HepG2 (cell line): ENCODE measurements at regions not wholly inside any gene's neighbourhood (a gene's known extent, or its start where the extent isn't known, plus 50 kb on each side); places are given as distances from the start of the nearest gene placed in this dataset.

ENCODE experiments used
- ATAC-seq: fragments of 200-7000 bp; cut with Tn5 transposase; 3 replicates; pipeline ENCODE4 v1.9.1; 2020; ENCODE audit warnings: mild to moderate bottlenecking, moderate library complexity
- BruUV-seq: library from RNA; stranded (reverse); fragments of 400-500 nt; replicated peaks from 2 replicates; lab custom pipeline; 2021; lab: Mats Ljungman, UMichigan
- CTCF ChIA-PET: fragments of 300-600 bp; formaldehyde crosslinking; extraction: SDS; loops from one replicate; lab custom pipeline; 2021; ENCODE audit warnings: low total read pairs, inconsistent platforms, low intra/inter-chr PET ratio; lab: Yijun Ruan, JAX
- POLR2A ChIA-PET: fragments of 350-600 bp; sonication (Branson Sonifier 250); formaldehyde crosslinking; loops from one replicate; lab custom pipeline; 2020; ENCODE audit warnings: antibody characterized with exemption, inconsistent platforms; lab: Yijun Ruan, JAX
- DNase-seq: peaks from one replicate; pipeline ENCODE4 v3.0.0-alpha.2; 2015; ENCODE audit warnings: low spot score
- FAIRE-seq: peaks from 3 replicates; lab custom pipeline; 2011; peaks lifted over from hg19 to GRCh38; lab: Jason Lieb, UNC
- H2AFZ ChIP-seq: one replicate; pipeline ENCODE4 v1.6.1; 2011; ENCODE audit warnings: low read length, inconsistent platforms
- H3K27ac ChIP-seq: fragments of 300-600 bp; 3 replicates; pipeline ENCODE4 v1.8.0; 2011; ENCODE audit warnings: mixed run types, mild to moderate bottlenecking, mixed read lengths, low read length, inconsistent platforms; ENCODE audit not compliant: insufficient read depth; ENCODE audit errors: extremely low read length
- H3K27me3 ChIP-seq, 2 experiments: fragments of 200-600 bp in 1 of 2; 2 replicates in 1 of 2; 3 replicates in 1 of 2; pipeline versions ENCODE4 v1.6.0 to v1.8.0; 2011; ENCODE audit warnings: low read length in 2 of 2, mild to moderate bottlenecking in 2 of 2, moderate library complexity in 2 of 2, inconsistent platforms in 1 of 2; ENCODE audit not compliant: insufficient read depth in 2 of 2, control insufficient read depth in 1 of 2
- H3K36me3 ChIP-seq, 2 experiments: fragments of 200-600 bp in 1 of 2; replicated peaks in 1 of 2; 2 replicates in 1 of 2; 3 replicates in 1 of 2; pipeline versions ENCODE4 v1.5.1 to v1.8.0; 2011; ENCODE audit warnings: low read length in 2 of 2, inconsistent platforms in 1 of 2; ENCODE audit not compliant: insufficient read depth in 2 of 2, control insufficient read depth in 1 of 2
- H3K4me1 ChIP-seq: 2 replicates; pipeline ENCODE4 v1.5.1; 2012; ENCODE audit warnings: low read length, inconsistent platforms; ENCODE audit not compliant: insufficient read depth
- H3K4me2 ChIP-seq: 2 replicates; pipeline ENCODE4 v1.6.0; 2011; ENCODE audit warnings: low read depth, low read length, inconsistent platforms
- H3K4me3 ChIP-seq, 3 experiments: fragments of 200-600 bp in 1 of 3; sonication (generic), shearing (Covaris generic) in 1 of 3; replicated peaks in 1 of 3; 2 replicates each; pipeline ENCODE4 v1.5.1; 2011 to 2016; ENCODE audit warnings: low read length in 3 of 3, inconsistent platforms in 2 of 3, low read depth in 2 of 3, mild to moderate bottlenecking in 2 of 3, control low read depth in 1 of 3, mixed read lengths in 1 of 3; ENCODE audit not compliant: insufficient read depth in 1 of 3
- H3K79me2 ChIP-seq: one replicate; pipeline ENCODE4 v1.6.1; 2011; ENCODE audit warnings: low read length, inconsistent platforms; ENCODE audit not compliant: insufficient read depth
- H3K9ac ChIP-seq: 2 replicates; pipeline ENCODE4 v1.6.0; 2011; ENCODE audit warnings: mild to moderate bottlenecking, low read depth, low read length, inconsistent platforms; ENCODE audit not compliant: insufficient read depth
- H3K9me3 ChIP-seq: 2 replicates; pipeline ENCODE4 v1.5.1; 2012; ENCODE audit warnings: mild to moderate bottlenecking, low read length
- H4K20me1 ChIP-seq: 2 replicates; pipeline ENCODE4 v1.6.0; 2011; ENCODE audit warnings: inconsistent platforms, mild to moderate bottlenecking, low read length, moderate library complexity; ENCODE audit not compliant: insufficient read depth
- HOXA9 ChIP-seq: sonication (generic); formaldehyde crosslinking; IDR thresholded peaks from 2 replicates; pipeline ENCODE4 v1.8.1; 2022; ENCODE audit warnings: missing genetic modification reagents, mild to moderate bottlenecking, moderate library complexity, borderline replicate concordance
- MAF1 ChIP-seq: sonication (generic); formaldehyde crosslinking; IDR thresholded peaks from 2 replicates; pipeline ENCODE4 v1.5.0; 2020; ENCODE audit warnings: missing genetic modification reagents, borderline replicate concordance
- MIER2 ChIP-seq: IDR thresholded peaks from 2 replicates; pipeline ENCODE4 v1.6.1; 2016; ENCODE audit warnings: missing biosample characterization, missing genetic modification reagents
- NCOA5 ChIP-seq: sonication (generic); formaldehyde crosslinking; IDR thresholded peaks from 2 replicates; pipeline ENCODE4 v1.4.0; 2020; ENCODE audit warnings: missing genetic modification reagents
- SMC3 ChIP-seq: IDR thresholded peaks from 2 replicates; pipeline ENCODE4 v1.6.1; 2011; ENCODE audit warnings: low read length, improper control_type of control experiment
- SNAPC4 ChIP-seq: sonication (generic); formaldehyde crosslinking; IDR thresholded peaks from 2 replicates; pipeline ENCODE4 v1.4.0; 2020; ENCODE audit warnings: mild to moderate bottlenecking, missing genetic modification reagents
- TP53 ChIP-seq: sonication (generic); formaldehyde crosslinking; conservative IDR thresholded peaks from 2 replicates; pipeline ENCODE4 v1.4.0; 2020; ENCODE audit warnings: missing genetic modification reagents
- ZBTB8A ChIP-seq: sonication (generic); formaldehyde crosslinking; IDR thresholded peaks from 2 replicates; pipeline ENCODE4 v1.4.0; 2020; ENCODE audit warnings: mild to moderate bottlenecking, low read depth, missing genetic modification reagents, borderline replicate concordance
- ZMAT3 ChIP-seq: sonication (generic); formaldehyde crosslinking; conservative IDR thresholded peaks from 2 replicates; pipeline ENCODE4 v1.7.0; 2021; ENCODE audit warnings: missing genetic modification reagents
- ZNF143 ChIP-seq: sonication (generic); formaldehyde crosslinking; IDR thresholded peaks from 2 replicates; pipeline ENCODE4 v1.4.0; 2020; ENCODE audit warnings: missing genetic modification reagents
- ZNF17 ChIP-seq: sonication (generic); formaldehyde crosslinking; IDR thresholded peaks from 2 replicates; pipeline ENCODE4 v1.5.0; 2020; ENCODE audit warnings: mild to moderate bottlenecking, missing genetic modification reagents
- ZNF512B ChIP-seq: sonication (generic); formaldehyde crosslinking; IDR thresholded peaks from 2 replicates; pipeline ENCODE4 v1.5.1; 2020; ENCODE audit warnings: missing genetic modification reagents, mild to moderate bottlenecking, borderline replicate concordance
- ZSCAN30 ChIP-seq: sonication (generic); formaldehyde crosslinking; IDR thresholded peaks from 2 replicates; pipeline ENCODE4 v1.5.0; 2020; ENCODE audit warnings: mild to moderate bottlenecking, missing genetic modification reagents
- WGBS: methylation state at CpG from one replicate; pipeline ENCODE4 v1.1.6; 2017; ENCODE audit warnings: low lambda C conversion rate; 5-methylcytosine and 5-hydroxymethylcytosine counted together
- in situ Hi-C: cut with HindIII; loops from 2 replicates; pipeline ENCODE4 v1.10.0; 2017; ENCODE audit warnings: low pct_unique_long_range_greater_than_20kb; ENCODE audit not compliant: extremely low pct_ligation_motif_present
- intact Hi-C: fragments of 100-400 bp; cut with micrococcal nuclease; formaldehyde crosslinking; loops from one replicate; pipeline ENCODE4 v1.10.0; 2022; ENCODE audit not compliant: unreplicated experiment
- TF ChIP-seq, protein P1 (sequence below): sonication (generic); formaldehyde crosslinking; conservative IDR thresholded peaks from 2 replicates; pipeline ENCODE4 v1.8.0; 2022; ENCODE audit warnings: missing genetic modification reagents

DNA sequence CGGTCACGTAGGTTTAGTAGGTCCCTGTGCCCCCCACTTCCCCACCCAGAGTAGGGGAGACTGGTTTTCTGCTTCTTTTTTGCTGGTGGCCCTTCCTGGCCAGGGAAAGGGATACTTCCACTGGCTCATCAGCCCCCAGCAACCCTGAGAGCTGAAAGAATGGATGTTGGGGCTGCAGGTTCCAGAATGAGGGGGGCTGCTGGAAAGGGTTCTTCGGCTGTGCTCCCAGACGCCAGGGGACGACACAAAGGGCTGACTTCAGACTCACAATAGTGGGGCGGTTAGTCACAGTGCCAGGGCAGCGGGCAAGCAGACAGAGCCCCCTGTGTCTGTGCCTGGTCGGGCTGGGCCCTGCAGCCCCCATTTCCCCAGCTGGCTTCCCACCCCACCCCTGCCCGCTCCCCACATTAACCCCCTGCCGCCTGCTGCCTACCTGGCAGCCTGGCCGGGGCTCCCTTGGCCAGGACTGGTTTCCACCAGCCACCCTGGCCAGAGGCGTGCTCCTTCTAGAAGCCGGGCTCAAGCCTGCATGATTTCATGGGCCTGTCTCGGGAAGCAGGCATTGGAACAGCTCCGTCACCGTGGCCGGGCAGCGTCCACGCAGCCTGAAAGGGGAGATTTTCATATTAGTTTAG, 79.1 kb upstream of the WNT7B start:
- no peak overlapping the region for H3K27ac ChIP-seq
- intact Hi-C loops, result no loop called here
- POLR2A ChIA-PET, result no interaction called here
- DNase-seq, result no peak
- no TSS peak for BruUV-seq
- no peaks in the 10 kb centered on the region for H3K36me3 ChIP-seq
- no peaks in the 10 kb centered on the region for H3K9me3 ChIP-seq
- FAIRE-seq, result no peak
- in situ Hi-C loops, result no loop called here
- no peak overlapping the region for H3K4me3 ChIP-seq
- H3K27me3 ChIP-seq, result peaks cover 26 to 85% of the 10 kb centered on the region in 2 experiments
- no peak overlapping the region for H3K4me2 ChIP-seq
- no peak overlapping the region for H3K9ac ChIP-seq
- ATAC-seq, result no peak
- no peaks in the 10 kb centered on the region for H3K79me2 ChIP-seq
- CTCF ChIA-PET, result no interaction called here
- H3K4me1 ChIP-seq, result 0 out of 2 replicates have a peak, but pooled peaks cover 4% of the 10 kb centered on the region
- no peak overlapping the region for H2AFZ ChIP-seq
- WGBS, result 37% methylated on average over 17 of the region's 19 CpGs
- no peaks in the 10 kb centered on the region for H4K20me1 ChIP-seq
- TF ChIP-seq SNAPC4 (no peak), SMC3 (no peak), ZMAT3 (CRISPR knock-in tag) (no peak), MIER2 (CRISPR knock-in tag) (no peak), ZNF143 (no peak), HOXA9 (CRISPR knock-in tag) (no peak), ZNF512B (no peak), NCOA5 (CRISPR knock-in tag) (no peak), ZNF17 (CRISPR knock-in tag) (no peak), TP53 (CRISPR knock-in tag) (no peak), ZSCAN30 (CRISPR knock-in tag) (no peak), ZBTB8A (CRISPR knock-in tag) (no peak), MAF1 (CRISPR knock-in tag) (no peak)
- TF ChIP-seq, protein P1, sequence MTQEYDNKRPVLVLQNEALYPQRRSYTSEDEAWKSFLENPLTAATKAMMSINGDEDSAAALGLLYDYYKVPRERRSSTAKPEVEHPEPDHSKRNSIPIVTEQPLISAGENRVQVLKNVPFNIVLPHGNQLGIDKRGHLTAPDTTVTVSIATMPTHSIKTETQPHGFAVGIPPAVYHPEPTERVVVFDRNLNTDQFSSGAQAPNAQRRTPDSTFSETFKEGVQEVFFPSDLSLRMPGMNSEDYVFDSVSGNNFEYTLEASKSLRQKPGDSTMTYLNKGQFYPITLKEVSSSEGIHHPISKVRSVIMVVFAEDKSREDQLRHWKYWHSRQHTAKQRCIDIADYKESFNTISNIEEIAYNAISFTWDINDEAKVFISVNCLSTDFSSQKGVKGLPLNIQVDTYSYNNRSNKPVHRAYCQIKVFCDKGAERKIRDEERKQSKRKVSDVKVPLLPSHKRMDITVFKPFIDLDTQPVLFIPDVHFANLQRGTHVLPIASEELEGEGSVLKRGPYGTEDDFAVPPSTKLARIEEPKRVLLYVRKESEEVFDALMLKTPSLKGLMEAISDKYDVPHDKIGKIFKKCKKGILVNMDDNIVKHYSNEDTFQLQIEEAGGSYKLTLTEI (CRISPR knock-in tag), result no peak
